Activated T-helper 1 cell treated with anti-CD3 and anti-CD28 coated beads, Interleukin-12 subunit alpha, Interleukin-12 subunit beta, Interleukin-2, Interleukin-4 antibody, amounts not matched to agents 30 ng/mL and 10 ng/mL and 1 ng/mL, durations not matched to agents 14 hours and 24 hours and 36 hours (primary cell): ENCODE measurements at regions not wholly inside any gene's neighbourhood (a gene's known extent, or its start where the extent isn't known, plus 50 kb on each side); places are given as distances from the start of the nearest gene placed in this dataset.
"Not testable (repeated sequence)": the region's sequence is repeated elsewhere in the genome, so short reads cannot be mapped to it uniquely, and the experiment has no call there.

Experiments
- DNase-seq: peaks from one replicate; pipeline ENCODE4 v3.0.0; 2021; ENCODE audit warnings: low spot score
- H3K27ac Mint-ChIP-seq: one replicate; pipeline ENCODE4 v1.8.0; 2021; ENCODE audit warnings: mild to moderate bottlenecking, mixed read lengths
- H3K27me3 Mint-ChIP-seq: one replicate; pipeline ENCODE4 v1.8.0; 2022; ENCODE audit warnings: mild to moderate bottlenecking, moderate library complexity, mixed read lengths; ENCODE audit not compliant: insufficient read depth
- H3K36me3 Mint-ChIP-seq: one replicate; pipeline ENCODE4 v1.8.0; 2021; ENCODE audit warnings: low read depth, mixed read lengths
- H3K4me1 Mint-ChIP-seq: one replicate; pipeline ENCODE4 v1.8.0; 2021; ENCODE audit warnings: low read depth, mixed read lengths
- H3K4me3 Mint-ChIP-seq: one replicate; pipeline ENCODE4 v1.8.0; 2021; ENCODE audit warnings: mild to moderate bottlenecking, moderate library complexity, mixed read lengths
- H3K9me3 Mint-ChIP-seq: one replicate; pipeline ENCODE4 v1.8.0; 2021; ENCODE audit warnings: mixed read lengths
- intact Hi-C: fragments of 100-400 bp; cut with micrococcal nuclease; formaldehyde crosslinking; loops from one replicate; pipeline ENCODE4 v1.15.1; 2024

GRCh38 chr9:104322596-104322995, 181.5 kb upstream of the OR13F1 start:
- no peak overlapping the region for H3K4me3 Mint-ChIP-seq
- H3K9me3 Mint-ChIP-seq = no peaks in the 10 kb centered on the region
- intact Hi-C loops = no loop called here
- H3K27me3 Mint-ChIP-seq = no peaks in the 10 kb centered on the region
- H3K36me3 Mint-ChIP-seq = no peaks in the 10 kb centered on the region
- no peak for DNase-seq
- H3K4me1 Mint-ChIP-seq = no peaks in the 10 kb centered on the region
- no peak overlapping the region for H3K27ac Mint-ChIP-seq

DNA sequence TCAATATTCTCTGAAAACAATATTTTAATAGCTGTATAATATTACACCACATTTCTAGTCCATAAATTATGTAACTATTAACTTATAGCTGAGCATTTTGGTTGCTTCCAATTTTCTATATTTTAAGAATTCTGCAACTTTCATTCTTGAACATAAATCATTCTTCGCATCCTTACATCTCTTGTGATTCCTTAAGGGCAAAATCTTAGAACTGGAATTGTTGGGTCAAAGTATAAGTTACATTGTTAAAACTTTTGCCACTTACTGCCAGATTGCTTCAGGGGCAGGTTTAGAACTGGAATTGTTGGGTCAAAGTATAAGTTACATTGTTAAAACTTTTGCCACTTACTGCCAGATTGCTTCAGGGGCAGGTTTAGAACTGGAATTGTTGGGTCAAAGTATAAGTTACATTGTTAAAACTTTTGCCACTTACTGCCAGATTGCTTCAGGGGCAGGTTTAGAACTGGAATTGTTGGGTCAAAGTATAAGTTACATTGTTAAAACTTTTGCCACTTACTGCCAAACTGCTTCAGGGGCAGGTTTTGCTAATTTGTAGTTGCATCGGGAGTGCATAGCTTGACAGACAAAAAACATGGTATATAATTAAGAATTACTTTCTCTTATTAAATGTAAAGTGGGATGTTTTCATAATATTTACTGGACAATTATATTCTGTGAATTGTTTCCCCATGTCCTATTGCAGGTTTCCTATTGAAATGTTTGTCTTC, 179.9 kb upstream of the OR13F1 start:
- H3K36me3 Mint-ChIP-seq, H3K27ac Mint-ChIP-seq, DNase-seq, H3K4me1 Mint-ChIP-seq, H3K9me3 Mint-ChIP-seq, H3K4me3 Mint-ChIP-seq, H3K27me3 Mint-ChIP-seq, intact Hi-C loops: not testable (repeated sequence)

- intact Hi-C loops = no loop called here
- Mint-ChIP-seq H3K36me3 (no peaks in the 10 kb centered on the region), H3K27me3 (no peaks in the 10 kb centered on the region), H3K4me3 (no peak overlapping the region), H3K9me3 (no peaks in the 10 kb centered on the region), H3K4me1 (no peaks in the 10 kb centered on the region), H3K27ac (no peak overlapping the region)
- DNase-seq = no peak
Measured at GRCh38 chr9:104326912-104327311, 177.2 kb upstream of the OR13F1 start.

DNA sequence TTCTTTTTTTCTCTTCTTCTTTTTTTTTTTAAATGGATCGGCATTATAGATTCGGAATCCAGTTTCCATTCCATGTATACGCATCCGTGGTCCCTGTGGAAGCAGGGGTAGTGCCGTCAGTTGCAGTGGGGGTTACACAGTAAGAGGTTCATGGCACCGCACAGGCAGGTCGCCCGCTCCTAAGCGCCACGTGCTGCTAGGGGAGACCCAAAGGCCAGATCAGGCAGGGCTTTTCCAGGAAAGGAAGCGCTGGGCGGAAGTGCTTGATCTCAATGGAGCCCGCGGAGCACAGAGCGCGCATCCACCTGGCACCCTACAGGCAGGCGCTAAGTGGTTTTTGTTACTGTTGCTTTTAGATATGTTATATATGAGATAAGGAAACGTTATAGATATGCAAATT, 174.8 kb upstream of the OR13F1 start:
- H3K9me3 Mint-ChIP-seq = no peaks in the 10 kb centered on the region
- no peaks in the 10 kb centered on the region for H3K36me3 Mint-ChIP-seq
- intact Hi-C loops = no loop called here
- no peak for DNase-seq
- no peaks in the 10 kb centered on the region for H3K27me3 Mint-ChIP-seq
- H3K27ac Mint-ChIP-seq = no peak overlapping the region
- no peak overlapping the region for H3K4me3 Mint-ChIP-seq
- H3K4me1 Mint-ChIP-seq = no peaks in the 10 kb centered on the region

- H3K9me3 Mint-ChIP-seq = no peaks in the 10 kb centered on the region
- no peaks in the 10 kb centered on the region for H3K27me3 Mint-ChIP-seq
- no peak overlapping the region for H3K4me3 Mint-ChIP-seq
- no peak for DNase-seq
- no peaks in the 10 kb centered on the region for H3K36me3 Mint-ChIP-seq
- no peak overlapping the region for H3K27ac Mint-ChIP-seq
- no peaks in the 10 kb centered on the region for H3K4me1 Mint-ChIP-seq
- intact Hi-C loops = no loop called here
Measured at GRCh38 chr9:104330841-104331240, 173.2 kb upstream of the OR13F1 start.

GRCh38 chr9:104334549-104334948, 169.5 kb upstream of the OR13F1 start:
- H3K9me3 Mint-ChIP-seq = no peaks in the 10 kb centered on the region
- H3K27me3 Mint-ChIP-seq = no peaks in the 10 kb centered on the region
- H3K27ac Mint-ChIP-seq = no peak overlapping the region
- no peak overlapping the region for H3K4me3 Mint-ChIP-seq
- H3K36me3 Mint-ChIP-seq = no peaks in the 10 kb centered on the region
- DNase-seq = no peak
- no peaks in the 10 kb centered on the region for H3K4me1 Mint-ChIP-seq
- intact Hi-C loops = no loop called here

- no peaks in the 10 kb centered on the region for H3K9me3 Mint-ChIP-seq
- no peak overlapping the region for H3K27ac Mint-ChIP-seq
- no peaks in the 10 kb centered on the region for H3K36me3 Mint-ChIP-seq
- H3K4me3 Mint-ChIP-seq = no peak overlapping the region
- DNase-seq = no peak
- intact Hi-C loops = no loop called here
- no peaks in the 10 kb centered on the region for H3K4me1 Mint-ChIP-seq
- no peaks in the 10 kb centered on the region for H3K27me3 Mint-ChIP-seq
Measured at GRCh38 chr9:104339692-104340091, 164.4 kb upstream of the OR13F1 start.

DNA sequence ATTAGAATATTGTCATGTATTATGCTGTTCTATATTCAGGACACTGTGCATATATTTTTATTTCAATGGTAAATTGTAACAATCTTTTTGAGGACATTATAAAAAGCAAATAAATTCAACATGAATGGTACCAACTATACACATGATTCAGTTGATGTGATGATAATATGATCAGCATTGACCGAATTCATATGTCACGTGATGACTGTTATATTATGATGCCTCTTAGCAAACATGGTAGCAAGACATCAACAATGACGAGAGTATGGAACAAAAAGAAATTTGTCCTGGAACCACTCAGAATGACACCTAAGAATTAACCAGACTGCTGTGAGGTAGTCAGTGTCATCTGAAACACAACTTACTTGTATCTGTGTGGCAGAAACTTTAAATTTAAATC, 161.5 kb upstream of the OR13F1 start:
- intact Hi-C loops = no loop called here
- Mint-ChIP-seq H3K4me3 (no peak overlapping the region), H3K27ac (no peak overlapping the region), H3K27me3 (no peaks in the 10 kb centered on the region), H3K36me3 (no peaks in the 10 kb centered on the region), H3K4me1 (no peaks in the 10 kb centered on the region), H3K9me3 (no peaks in the 10 kb centered on the region)
- no peak for DNase-seq

DNA sequence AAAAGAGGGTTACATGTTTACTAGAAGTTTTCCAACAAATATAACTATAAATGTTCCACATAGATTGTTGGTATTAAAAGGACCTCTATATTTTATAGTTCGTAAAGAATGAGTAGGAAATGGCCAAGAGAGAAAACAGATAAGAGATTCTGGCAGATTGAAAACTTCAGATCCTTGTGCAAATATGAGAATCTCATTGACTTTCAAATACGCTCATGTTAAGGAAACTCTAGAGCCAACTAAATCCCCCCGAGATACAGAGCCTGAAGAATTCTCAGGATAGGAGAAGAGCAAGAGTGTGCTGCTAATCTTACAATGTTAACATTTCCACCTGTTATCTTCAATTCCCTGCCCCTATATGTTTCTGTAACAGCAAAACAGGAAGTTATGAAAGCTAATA, 159.0 kb upstream of the OR13F1 start:
- H3K4me1 Mint-ChIP-seq = no peaks in the 10 kb centered on the region
- DNase-seq = no peak
- no peak overlapping the region for H3K27ac Mint-ChIP-seq
- H3K4me3 Mint-ChIP-seq = no peak overlapping the region
- H3K36me3 Mint-ChIP-seq = no peaks in the 10 kb centered on the region
- H3K27me3 Mint-ChIP-seq = no peaks in the 10 kb centered on the region
- H3K9me3 Mint-ChIP-seq = no peaks in the 10 kb centered on the region
- intact Hi-C loops = no loop called here

- no peaks in the 10 kb centered on the region for H3K9me3 Mint-ChIP-seq
- no peak overlapping the region for H3K27ac Mint-ChIP-seq
- H3K36me3 Mint-ChIP-seq = no peaks in the 10 kb centered on the region
- no peaks in the 10 kb centered on the region for H3K4me1 Mint-ChIP-seq
- intact Hi-C loops = no loop called here
- H3K27me3 Mint-ChIP-seq = no peaks in the 10 kb centered on the region
- no peak overlapping the region for H3K4me3 Mint-ChIP-seq
- no peak for DNase-seq
Measured at GRCh38 chr9:104350541-104350940, 153.5 kb upstream of the OR13F1 start.

GRCh38 chr9:104351726-104352125, 152.3 kb upstream of the OR13F1 start:
- H3K36me3 Mint-ChIP-seq = no peaks in the 10 kb centered on the region
- intact Hi-C loops = no loop called here
- H3K9me3 Mint-ChIP-seq = no peaks in the 10 kb centered on the region
- DNase-seq = no peak
- no peak overlapping the region for H3K4me3 Mint-ChIP-seq
- H3K27me3 Mint-ChIP-seq = no peaks in the 10 kb centered on the region
- H3K27ac Mint-ChIP-seq = no peak overlapping the region
- no peaks in the 10 kb centered on the region for H3K4me1 Mint-ChIP-seq

DNA sequence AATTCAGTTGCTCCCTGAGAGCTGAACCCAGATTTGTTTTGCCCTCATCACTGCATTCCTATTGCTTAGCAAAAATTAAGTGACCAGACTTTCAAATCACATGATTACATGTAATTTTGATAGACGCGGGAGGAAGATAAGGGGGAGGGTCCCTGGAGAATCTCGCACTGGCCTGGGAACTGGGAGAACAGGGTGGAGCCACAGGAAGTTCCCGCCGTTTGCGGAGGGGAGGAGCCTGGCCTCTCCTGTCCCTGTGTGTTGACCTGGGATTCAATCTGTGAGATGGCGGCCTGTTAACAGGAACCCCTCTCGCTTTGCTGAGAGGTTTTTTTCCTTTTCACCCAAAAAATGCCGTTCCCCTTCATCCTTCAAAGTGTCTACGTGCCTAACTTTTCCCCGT, 142.9 kb upstream of the OR13F1 start:
- no peak for DNase-seq
- no peak overlapping the region for H3K4me3 Mint-ChIP-seq
- no peaks in the 10 kb centered on the region for H3K4me1 Mint-ChIP-seq
- H3K27me3 Mint-ChIP-seq = no peaks in the 10 kb centered on the region
- H3K27ac Mint-ChIP-seq = no peak overlapping the region
- H3K36me3 Mint-ChIP-seq = no peaks in the 10 kb centered on the region
- intact Hi-C loops = no loop called here
- no peaks in the 10 kb centered on the region for H3K9me3 Mint-ChIP-seq

GRCh38 chr9:104362912-104363472, 141.1 kb upstream of the OR13F1 start:
- Mint-ChIP-seq H3K4me1 (no peaks in the 10 kb centered on the region), H3K27me3 (no peaks in the 10 kb centered on the region), H3K27ac (no peak overlapping the region), H3K4me3 (no peak overlapping the region), H3K9me3 (no peaks in the 10 kb centered on the region), H3K36me3 (no peaks in the 10 kb centered on the region)
- no peak for DNase-seq
- intact Hi-C loops = no loop called here

GRCh38 chr9:104367507-104367906, 136.6 kb upstream of the OR13F1 start:
- intact Hi-C loops = no loop called here
- Mint-ChIP-seq H3K27ac (no peak overlapping the region), H3K9me3 (no peaks in the 10 kb centered on the region), H3K4me1 (no peaks in the 10 kb centered on the region), H3K27me3 (no peaks in the 10 kb centered on the region), H3K4me3 (no peak overlapping the region), H3K36me3 (no peaks in the 10 kb centered on the region)
- no peak for DNase-seq
